ENCODE measurements at regions not wholly inside any gene's neighbourhood (a gene's known extent, or its start where the extent isn't known, plus 50 kb on each side); places are given as distances from the start of the nearest gene placed in this dataset.

DNA sequence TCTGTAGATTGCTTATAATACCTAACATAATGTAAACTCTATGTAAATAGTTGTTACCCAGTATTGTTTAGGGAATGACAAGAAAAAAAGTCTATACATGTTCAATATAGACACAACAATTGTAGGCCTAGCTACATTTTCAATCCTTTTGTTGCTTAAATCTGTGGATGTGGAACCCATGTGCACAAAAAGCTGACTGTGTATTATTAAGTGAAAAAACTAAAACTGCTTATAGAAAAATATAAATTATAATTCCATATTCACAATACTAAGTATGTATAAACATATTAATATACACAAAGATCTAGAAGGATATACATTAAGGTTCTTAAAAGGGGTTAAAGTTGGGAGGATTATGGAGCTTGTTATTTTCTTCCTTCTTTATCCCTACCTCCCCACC lies 188.7 kb downstream of the PIK3R1 start:
- Histone ChIP-seq H4K20me1 (ENCODE audit: insufficient read depth, low read length) (no peaks in the 10 kb centered on the region), H3K27ac (ENCODE audit: low read depth, low read length, poor library complexity, severe bottlenecking) (no peak overlapping the region), H3K4me1 (ENCODE audit: insufficient read depth, low read length, severe bottlenecking) (no peaks in the 10 kb centered on the region), H3K4me2 (ENCODE audit: low read length) (no peak overlapping the region), H3K79me2 (ENCODE audit: insufficient read depth, low read length) (no peaks in the 10 kb centered on the region), H3K9me3 (ENCODE audit: low read length) (no peaks in the 10 kb centered on the region), H3F3A (ENCODE audit: insufficient read depth, low read length) (no peaks in the 10 kb centered on the region), H3K36me3 (ENCODE audit: insufficient read depth, low read length) (no peaks in the 10 kb centered on the region), H3K9me2 (ENCODE audit: low read depth, low read length) (no peaks in the 10 kb centered on the region), H2AFZ (ENCODE audit: low read length) (no peak overlapping the region), H3K27me3 (ENCODE audit: insufficient read depth, low read length) (no peaks in the 10 kb centered on the region), H3K9ac (ENCODE audit: low read length) (no peak overlapping the region), H3K4me3 (ENCODE audit: low read depth, low read length, poor library complexity, severe bottlenecking) (no peak overlapping the region)
- TF ChIP-seq EZH2 (IDR thresholded peaks at IDR 0.05; ENCODE audit: borderline replicate concordance, low read length) (no peak), CTCF (IDR thresholded peaks at IDR 0.05; ENCODE audit: low read length) (no peak)

GRCh38 chr5:68405026-68405684 lies 189.6 kb downstream of the PIK3R1 start:
- no peaks in the 10 kb centered on the region for H3F3A ChIP-seq (ENCODE audit: insufficient read depth, low read length)
- H3K4me2 ChIP-seq (ENCODE audit: low read length): no peak overlapping the region
- no peaks in the 10 kb centered on the region for H3K27me3 ChIP-seq (ENCODE audit: insufficient read depth, low read length)
- no peaks in the 10 kb centered on the region for H4K20me1 ChIP-seq (ENCODE audit: insufficient read depth, low read length)
- H3K9ac ChIP-seq (ENCODE audit: low read length): no peak overlapping the region
- no peaks in the 10 kb centered on the region for H3K36me3 ChIP-seq (ENCODE audit: insufficient read depth, low read length)
- H2AFZ ChIP-seq (ENCODE audit: low read length): no peak overlapping the region
- no peaks in the 10 kb centered on the region for H3K4me1 ChIP-seq (ENCODE audit: insufficient read depth, low read length, severe bottlenecking)
- no peak overlapping the region for H3K27ac ChIP-seq (ENCODE audit: low read depth, low read length, poor library complexity, severe bottlenecking)
- TF ChIP-seq CTCF (IDR thresholded peaks at IDR 0.05; ENCODE audit: low read length) (no peak), EZH2 (IDR thresholded peaks at IDR 0.05; ENCODE audit: borderline replicate concordance, low read length) (no peak)
- H3K9me3 ChIP-seq (ENCODE audit: low read length): no peaks in the 10 kb centered on the region
- no peaks in the 10 kb centered on the region for H3K9me2 ChIP-seq (ENCODE audit: low read depth, low read length)
- H3K4me3 ChIP-seq (ENCODE audit: low read depth, low read length, poor library complexity, severe bottlenecking): no peak overlapping the region
- no peaks in the 10 kb centered on the region for H3K79me2 ChIP-seq (ENCODE audit: insufficient read depth, low read length)

DNA sequence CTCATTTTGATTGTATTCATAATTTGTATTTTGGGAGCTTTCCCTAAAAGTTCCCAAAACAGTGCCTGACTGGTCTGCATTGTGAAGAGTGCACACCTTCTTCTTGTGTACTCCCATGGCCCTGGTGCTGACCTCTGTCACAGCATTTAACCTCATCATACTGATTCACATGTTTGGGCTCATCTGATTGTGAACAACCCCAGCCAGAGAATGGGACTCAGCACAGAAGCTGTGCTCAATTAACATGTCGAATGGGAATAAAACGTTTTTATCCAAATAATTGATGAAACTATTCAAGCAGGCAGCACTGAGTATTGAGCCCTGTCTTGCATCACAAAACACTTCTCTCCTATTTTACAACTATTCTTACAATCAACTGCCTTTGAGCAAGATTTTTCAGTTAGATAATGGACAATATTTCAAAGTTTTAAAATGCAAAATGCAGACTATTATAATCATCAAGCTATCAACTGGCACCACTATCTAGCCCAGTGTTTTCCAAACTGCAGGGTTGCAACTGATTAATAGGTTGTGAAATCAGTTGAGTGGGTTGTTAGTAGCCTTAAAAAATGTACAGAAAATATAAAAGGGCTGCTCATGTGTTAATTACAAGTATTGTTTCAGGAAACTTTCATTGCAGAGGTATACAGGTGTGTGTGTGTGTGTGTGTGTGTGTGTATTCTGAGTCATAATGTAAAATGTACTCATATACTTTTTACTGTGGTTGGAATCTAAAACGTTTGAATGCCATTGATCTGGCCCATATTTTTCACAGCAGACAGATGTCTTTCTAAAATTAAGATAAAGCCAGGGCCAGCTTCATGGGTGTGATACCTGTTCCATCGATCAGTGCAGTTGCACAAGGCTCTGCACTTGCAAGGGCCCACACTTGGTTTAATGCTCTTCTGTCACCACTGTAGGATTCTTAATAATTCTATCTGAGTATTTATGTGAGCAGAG lies 190.5 kb downstream of the PIK3R1 start:
- no peaks in the 10 kb centered on the region for H3F3A ChIP-seq (ENCODE audit: insufficient read depth, low read length)
- H3K4me2 ChIP-seq (ENCODE audit: low read length): no peak overlapping the region
- no peaks in the 10 kb centered on the region for H3K9me3 ChIP-seq (ENCODE audit: low read length)
- no peaks in the 10 kb centered on the region for H3K36me3 ChIP-seq (ENCODE audit: insufficient read depth, low read length)
- H3K4me1 ChIP-seq (ENCODE audit: insufficient read depth, low read length, severe bottlenecking): no peaks in the 10 kb centered on the region
- H3K9me2 ChIP-seq (ENCODE audit: low read depth, low read length): no peaks in the 10 kb centered on the region
- H3K79me2 ChIP-seq (ENCODE audit: insufficient read depth, low read length): no peaks in the 10 kb centered on the region
- TF ChIP-seq CTCF (IDR thresholded peaks at IDR 0.05; ENCODE audit: low read length) (no peak), EZH2 (IDR thresholded peaks at IDR 0.05; ENCODE audit: borderline replicate concordance, low read length) (no peak)
- no peak overlapping the region for H3K4me3 ChIP-seq (ENCODE audit: low read depth, low read length, poor library complexity, severe bottlenecking)
- H2AFZ ChIP-seq (ENCODE audit: low read length): no peak overlapping the region
- H3K27ac ChIP-seq (ENCODE audit: low read depth, low read length, poor library complexity, severe bottlenecking): no peak overlapping the region
- H3K9ac ChIP-seq (ENCODE audit: low read length): no peak overlapping the region
- no peaks in the 10 kb centered on the region for H4K20me1 ChIP-seq (ENCODE audit: insufficient read depth, low read length)
- no peaks in the 10 kb centered on the region for H3K27me3 ChIP-seq (ENCODE audit: insufficient read depth, low read length)
